Endothelial cell of umbilical vein (primary cell): ENCODE measurements at regions not wholly inside any gene's neighbourhood (a gene's known extent, or its start where the extent isn't known, plus 50 kb on each side); places are given as distances from the start of the nearest gene placed in this dataset.

Source experiments
- BruUV-seq: library from RNA; stranded (reverse); fragments of 400-500 nt; replicated peaks from 2 replicates; lab custom pipeline; 2021; lab: Mats Ljungman, UMichigan
- CTCF ChIA-PET: fragments of 300-600, 350-600 bp; sonication (Branson Sonifier 250); formaldehyde crosslinking; loops from one replicate; lab custom pipeline; 2021; ENCODE audit warnings: antibody characterized with exemption, inconsistent platforms; lab: Charles Lee
- POLR2A ChIA-PET: fragments of 300-600, 350-600 bp; sonication (Branson Sonifier 250); formaldehyde crosslinking; loops from one replicate; lab custom pipeline; 2021; ENCODE audit warnings: antibody characterized with exemption, inconsistent platforms; lab: Charles Lee
- DNase-seq: peaks from one replicate; pipeline ENCODE4 v3.0.0-alpha.2; 2011; ENCODE audit warnings: low read depth, low spot score
- FAIRE-seq: peaks from 2 replicates; lab custom pipeline; 2011; peaks lifted over from hg19 to GRCh38; lab: Jason Lieb, UNC
- H2AFZ ChIP-seq: 2 replicates; pipeline ENCODE4 v1.6.0; 2012; ENCODE audit warnings: low read depth, low read length, control low read depth, inconsistent platforms
- H3K27ac ChIP-seq: 2 replicates; pipeline ENCODE4 v1.5.1; 2011; ENCODE audit warnings: low read depth, mild to moderate bottlenecking, control low read depth, low read length, moderate library complexity; ENCODE audit not compliant: insufficient read depth
- H3K27me3 ChIP-seq, 2 experiments: 2 replicates each; pipeline versions ENCODE4 v1.6.0 to v1.6.1; 2011; ENCODE audit warnings: low read length in 2 of 2, mixed read lengths in 1 of 2; ENCODE audit not compliant: control insufficient read depth in 2 of 2, insufficient read depth in 2 of 2
- H3K36me3 ChIP-seq, 2 experiments: 2 replicates in 1 of 2; 3 replicates in 1 of 2; pipeline ENCODE4 v1.5.1; 2011; ENCODE audit warnings: low read length in 2 of 2, mild to moderate bottlenecking in 1 of 2, moderate library complexity in 1 of 2; ENCODE audit not compliant: control insufficient read depth in 2 of 2, insufficient read depth in 2 of 2; ENCODE audit errors: extremely low read depth in 1 of 2
- H3K4me1 ChIP-seq: 3 replicates; pipeline ENCODE4 v1.5.1; 2011; ENCODE audit warnings: mild to moderate bottlenecking, low read length; ENCODE audit not compliant: control insufficient read depth, insufficient read depth; ENCODE audit errors: extremely low read depth
- H3K4me2 ChIP-seq: 2 replicates; pipeline ENCODE4 v1.6.1; 2011; ENCODE audit warnings: low read length, control low read depth, mixed read lengths; ENCODE audit not compliant: insufficient read depth
- H3K4me3 ChIP-seq, 3 experiments: fragments of 200-600 bp in 1 of 3; sonication (generic), shearing (Covaris generic) in 1 of 3; replicated peaks in 1 of 3; 2 replicates each; pipeline ENCODE4 v1.5.1; 2011 to 2016; ENCODE audit warnings: control low read depth in 3 of 3, low read length in 3 of 3, mild to moderate bottlenecking in 2 of 3, inconsistent platforms in 1 of 3, low read depth in 1 of 3, moderate library complexity in 1 of 3; ENCODE audit not compliant: insufficient read depth in 1 of 3
- H3K79me2 ChIP-seq: 2 replicates; pipeline ENCODE4 v1.6.0; 2012; ENCODE audit warnings: low read length, inconsistent platforms; ENCODE audit not compliant: control insufficient read depth, insufficient read depth
- H3K9ac ChIP-seq: replicated peaks from 2 replicates; pipeline ENCODE3; 2011; ENCODE audit warnings: low read length, control low read depth; ENCODE audit not compliant: insufficient read depth; ENCODE audit errors: extremely low read depth
- H3K9me1 ChIP-seq: replicated peaks from 3 replicates; pipeline ENCODE4 v1.6.0; 2011; ENCODE audit warnings: mild to moderate bottlenecking, low read length; ENCODE audit not compliant: control insufficient read depth, insufficient read depth; ENCODE audit errors: extremely low read depth
- H3K9me3 ChIP-seq: replicated peaks from 2 replicates; pipeline ENCODE4 v1.5.1; 2012; ENCODE audit warnings: low read length, inconsistent platforms; ENCODE audit not compliant: control insufficient read depth, insufficient read depth
- H4K20me1 ChIP-seq: replicated peaks from 2 replicates; pipeline ENCODE3; 2011; ENCODE audit warnings: mild to moderate bottlenecking, low read length; ENCODE audit not compliant: control insufficient read depth, insufficient read depth; ENCODE audit errors: extremely low read depth
- CTCF ChIP-seq, 2 donors: IDR thresholded peaks; 1 replicate in 1 of 2; 2 replicates in 1 of 2; pipeline ENCODE4 v1.5.1; 2011; ENCODE audit warnings: low read length in 2 of 2, mild to moderate bottlenecking in 2 of 2, moderate library complexity in 2 of 2, control low read depth in 1 of 2, inconsistent platforms in 1 of 2, low read depth in 1 of 2; ENCODE audit not compliant: insufficient read depth in 1 of 2; ENCODE audit errors: extremely low read depth in 1 of 2
- EZH2 ChIP-seq: IDR thresholded peaks from 2 replicates; pipeline ENCODE4 v1.6.1; 2012; ENCODE audit warnings: borderline replicate concordance, low read depth, mild to moderate bottlenecking, moderate library complexity, low read length, inconsistent platforms; ENCODE audit not compliant: severe bottlenecking
- FOS ChIP-seq: IDR thresholded peaks from 2 replicates; pipeline ENCODE4 v1.6.1; 2011; ENCODE audit warnings: mild to moderate bottlenecking, low read length, moderate library complexity, borderline replicate concordance; ENCODE audit not compliant: insufficient read depth
- GATA2 ChIP-seq: IDR thresholded peaks from 2 replicates; pipeline ENCODE4 v1.7.0; 2011; ENCODE audit warnings: low read depth, mild to moderate bottlenecking, moderate library complexity, mixed read lengths, low read length; ENCODE audit not compliant: insufficient read length, insufficient read depth
- JUN ChIP-seq: IDR thresholded peaks from 2 replicates; pipeline ENCODE4 v1.6.1; 2011; ENCODE audit warnings: borderline replicate concordance, low read depth; ENCODE audit not compliant: insufficient read length, insufficient read depth
- MAX ChIP-seq: IDR thresholded peaks from 2 replicates; pipeline ENCODE4 v1.6.1; 2011; ENCODE audit not compliant: insufficient read depth, insufficient read length
- MYC ChIP-seq: IDR thresholded peaks from one replicate; pipeline ENCODE4 v1.6.1; 2011; ENCODE audit warnings: mild to moderate bottlenecking, low read depth, low read length
- POLR2A ChIP-seq: IDR thresholded peaks from 2 replicates; pipeline ENCODE4 v1.6.1; 2012; ENCODE audit warnings: low read depth, mild to moderate bottlenecking, control low read depth, low read length
- POLR2AphosphoS5 ChIP-seq: IDR thresholded peaks from 2 replicates; pipeline ENCODE4 v1.6.1; 2012; ENCODE audit warnings: low read depth, mild to moderate bottlenecking, control low read depth, low read length, moderate library complexity; ENCODE audit not compliant: insufficient read depth
- dilution Hi-C: fragments of 300-500 bp; cut with MboI; formaldehyde crosslinking; loops from one replicate; pipeline ENCODE4 v1.15.0; 2019; ENCODE audit warnings: low sequenced_read_pairs; ENCODE audit not compliant: extremely low pct_ligation_motif_present
- intact Hi-C: fragments of 100-400 bp; cut with micrococcal nuclease; formaldehyde crosslinking; loops from one replicate; pipeline ENCODE4 v1.10.0; 2022

- Histone ChIP-seq H3K4me3 (no peak overlapping the region), H3K9me1 (no peaks in the 10 kb centered on the region), H3K27me3 (no peaks in the 10 kb centered on the region), H3K4me2 (no peak overlapping the region), H3K4me1 (no peaks in the 10 kb centered on the region), H2AFZ (no peak overlapping the region), H3K9ac (no peak overlapping the region), H3K79me2 (no peaks in the 10 kb centered on the region), H3K36me3 (no peaks in the 10 kb centered on the region), H3K9me3 (peaks cover 5% of the 10 kb centered on the region), H4K20me1 (no peaks in the 10 kb centered on the region), H3K27ac (no peak overlapping the region)
- TF ChIP-seq EZH2 (no peak), FOS (no peak), GATA2 (no peak), MAX (no peak), JUN (no peak), MYC (no peak), POLR2A (no peak), CTCF (IDR thresholded peaks at IDR 0.05; ENCODE audit: extremely low read depth in 1 of 2, insufficient read depth in 1 of 2, low read depth in 1 of 2, low read length in 2 of 2) (no peak), POLR2AphosphoS5 (no peak)
- POLR2A ChIA-PET = no interaction called here
- FAIRE-seq (no peak), DNase-seq (no peak)
- CTCF ChIA-PET = no interaction called here
- BruUV-seq = no TSS peak
- dilution Hi-C loops = no loop called here
- intact Hi-C loops = no loop called here
Measured at GRCh38 chr2:107361751-107362381, 464.8 kb upstream of the RGPD4 start.
